CD8-positive, alpha-beta memory T cell (primary cell): ENCODE measurements at regions not wholly inside any gene's neighbourhood (a gene's known extent, or its start where the extent isn't known, plus 50 kb on each side); places are given as distances from the start of the nearest gene placed in this dataset.

Experiments used
- CTCF ChIA-PET: fragments of 350-600 bp; sonication (Branson Sonifier 250); formaldehyde crosslinking; loops from one replicate; lab custom pipeline; 2021; ENCODE audit warnings: antibody characterized with exemption; lab: Charles Lee
- POLR2A ChIA-PET: fragments of 350-600 bp; sonication (Branson Sonifier 250); formaldehyde crosslinking; loops from one replicate; lab custom pipeline; 2021; ENCODE audit warnings: antibody characterized with exemption; lab: Charles Lee
- DNase-seq, 5 donors: peaks; one replicate each; pipeline versions ENCODE4 v3.0.0 to v3.0.0-alpha.2; 2020 to 2022; ENCODE audit warnings: mixed read lengths in 1 of 5
- H3K27ac ChIP-seq: one replicate; pipeline ENCODE4 v1.7.0; 2013; ENCODE audit warnings: low read depth, mild to moderate bottlenecking, low read length, moderate library complexity
- H3K27me3 ChIP-seq: 2 replicates; pipeline ENCODE4 v1.7.0; 2013; ENCODE audit warnings: low read length, mild to moderate bottlenecking; ENCODE audit not compliant: insufficient read depth, poor library complexity, severe bottlenecking
- H3K36me3 ChIP-seq: 2 replicates; pipeline ENCODE4 v1.7.0; 2013; ENCODE audit warnings: mild to moderate bottlenecking, low read length, moderate library complexity; ENCODE audit not compliant: insufficient read depth
- H3K4me1 ChIP-seq: 2 replicates; pipeline ENCODE4 v1.7.0; 2013; ENCODE audit warnings: mild to moderate bottlenecking, low read length, moderate library complexity; ENCODE audit not compliant: insufficient read depth
- H3K4me3 ChIP-seq: 2 replicates; pipeline ENCODE4 v1.7.0; 2013; ENCODE audit warnings: mild to moderate bottlenecking, low read length
- H3K9me3 ChIP-seq: 2 replicates; pipeline ENCODE4 v1.7.0; 2013; ENCODE audit warnings: mild to moderate bottlenecking, low read length
- H3K27ac Mint-ChIP-seq, 8 donors: one replicate each; pipeline ENCODE4 v1.8.0; 2020 to 2021; ENCODE audit warnings: mixed read lengths in 8 of 8, mild to moderate bottlenecking in 6 of 8, inconsistent platforms in 3 of 8, moderate library complexity in 3 of 8
- H3K27me3 Mint-ChIP-seq, 2 donors: one replicate each; pipeline ENCODE4 v1.8.0; 2020 to 2021; ENCODE audit warnings: mixed read lengths in 2 of 2, mild to moderate bottlenecking in 1 of 2, moderate library complexity in 1 of 2
- H3K36me3 Mint-ChIP-seq, 3 donors: one replicate each; pipeline ENCODE4 v1.8.0; 2020 to 2021; ENCODE audit warnings: mixed read lengths in 3 of 3, inconsistent platforms in 1 of 3, mild to moderate bottlenecking in 1 of 3
- H3K4me1 Mint-ChIP-seq, 3 donors: one replicate each; pipeline ENCODE4 v1.8.0; 2020 to 2021; ENCODE audit warnings: mixed read lengths in 3 of 3, inconsistent platforms in 1 of 3, mild to moderate bottlenecking in 1 of 3
- H3K4me3 Mint-ChIP-seq, 7 donors: one replicate each; pipeline ENCODE4 v1.8.0; 2020 to 2021; ENCODE audit warnings: mixed read lengths in 7 of 7, mild to moderate bottlenecking in 6 of 7, moderate library complexity in 4 of 7, inconsistent platforms in 2 of 7
- H3K9me3 Mint-ChIP-seq, 5 donors: one replicate each; pipeline ENCODE4 v1.8.0; 2020 to 2022; ENCODE audit warnings: mixed read lengths in 5 of 5, mild to moderate bottlenecking in 3 of 5, moderate library complexity in 2 of 5, inconsistent platforms in 1 of 5

GRCh38 chr2:180367815-180368214 is 360.7 kb upstream of the CWC22 start:
- no peaks in the 10 kb centered on the region for H3K36me3 Mint-ChIP-seq
- H3K4me1 Mint-ChIP-seq: no peaks in the 10 kb centered on the region
- CTCF ChIA-PET: no interaction called here
- no peaks in the 10 kb centered on the region for H3K9me3 Mint-ChIP-seq
- no peaks in the 10 kb centered on the region for H3K27me3 Mint-ChIP-seq
- no peaks in the 10 kb centered on the region for H3K4me1 ChIP-seq
- no peak overlapping the region for H3K27ac ChIP-seq
- no peaks in the 10 kb centered on the region for H3K9me3 ChIP-seq
- H3K27ac Mint-ChIP-seq: no peak overlapping the region
- H3K4me3 Mint-ChIP-seq: no peak overlapping the region
- no peak for DNase-seq
- POLR2A ChIA-PET: no interaction called here
- H3K27me3 ChIP-seq: no peaks in the 10 kb centered on the region
- no peaks in the 10 kb centered on the region for H3K36me3 ChIP-seq
- no peak overlapping the region for H3K4me3 ChIP-seq

- Histone ChIP-seq H3K27ac (no peak overlapping the region), H3K27me3 (no peaks in the 10 kb centered on the region), H3K4me1 (no peaks in the 10 kb centered on the region), H3K36me3 (no peaks in the 10 kb centered on the region), H3K9me3 (no peaks in the 10 kb centered on the region), H3K4me3 (no peak overlapping the region)
- CTCF ChIA-PET: no interaction called here
- Mint-ChIP-seq H3K9me3 (no peaks in the 10 kb centered on the region), H3K27ac (no peak overlapping the region), H3K27me3 (no peaks in the 10 kb centered on the region), H3K4me3 (no peak overlapping the region), H3K36me3 (no peaks in the 10 kb centered on the region), H3K4me1 (no peaks in the 10 kb centered on the region)
- no peak for DNase-seq
- POLR2A ChIA-PET: no interaction called here
These were observed 359.4 kb upstream of the CWC22 start for GRCh38 chr2:180366481-180366880.

- H3K4me3 Mint-ChIP-seq: no peak overlapping the region
- CTCF ChIA-PET: no interaction called here
- Histone ChIP-seq H3K27me3 (no peaks in the 10 kb centered on the region), H3K4me1 (no peaks in the 10 kb centered on the region), H3K36me3 (no peaks in the 10 kb centered on the region), H3K4me3 (no peak overlapping the region), H3K9me3 (no peaks in the 10 kb centered on the region), H3K27ac (no peak overlapping the region)
- H3K36me3 Mint-ChIP-seq: no peaks in the 10 kb centered on the region
- no peak overlapping the region for H3K27ac Mint-ChIP-seq
- H3K4me1 Mint-ChIP-seq: peaks cover 11 to 18% (median 13%) of the 10 kb centered on the region in 3 donors
- H3K27me3 Mint-ChIP-seq: no peaks in the 10 kb centered on the region
- POLR2A ChIA-PET: no interaction called here
- H3K9me3 Mint-ChIP-seq: no peaks in the 10 kb centered on the region
- no peak for DNase-seq
These were observed 357.6 kb upstream of the CWC22 start for GRCh38 chr2:180364719-180365118.

- Histone ChIP-seq H3K27ac (no peak overlapping the region), H3K36me3 (no peaks in the 10 kb centered on the region), H3K4me3 (no peak overlapping the region), H3K27me3 (no peaks in the 10 kb centered on the region), H3K9me3 (no peaks in the 10 kb centered on the region), H3K4me1 (peaks cover 8% of the 10 kb centered on the region)
- peaks cover 19 to 28% (median 19%) of the 10 kb centered on the region in 3 donors for H3K4me1 Mint-ChIP-seq
- no peaks in the 10 kb centered on the region for H3K36me3 Mint-ChIP-seq
- no peak for DNase-seq
- peaks cover 0 to 1% of the 10 kb centered on the region in 2 donors for H3K27me3 Mint-ChIP-seq
- peak overlapping the region in 5 of 7 donors; percentile 66 to 82 (median 69) for H3K4me3 Mint-ChIP-seq
- peaks cover 0 to 2% (median 0%) of the 10 kb centered on the region in 5 donors for H3K9me3 Mint-ChIP-seq
- POLR2A ChIA-PET: no interaction called here
- CTCF ChIA-PET: no interaction called here
- H3K27ac Mint-ChIP-seq: peak overlapping the region in 7 of 8 donors; percentile 50 to 87 (median 81)
These were observed 353.2 kb upstream of the CWC22 start for GRCh38 chr2:180360283-180360618.

GRCh38 chr2:180359522-180360282 is 352.6 kb upstream of the CWC22 start:
- peaks cover 0 to 2% (median 0%) of the 10 kb centered on the region in 5 donors for H3K9me3 Mint-ChIP-seq
- peak overlapping the region in 5 of 7 donors; percentile 66 to 82 (median 69) for H3K4me3 Mint-ChIP-seq
- H3K36me3 Mint-ChIP-seq: no peaks in the 10 kb centered on the region
- peaks cover 8% of the 10 kb centered on the region for H3K4me1 ChIP-seq
- H3K27ac Mint-ChIP-seq: peak overlapping the region; percentile 25 to 87 (median 74)
- ChIA-PET CTCF (no interaction called here), POLR2A (no interaction called here)
- peaks cover 19 to 28% (median 19%) of the 10 kb centered on the region in 3 donors for H3K4me1 Mint-ChIP-seq
- no peaks in the 10 kb centered on the region for H3K36me3 ChIP-seq
- no peaks in the 10 kb centered on the region for H3K9me3 ChIP-seq
- peak in 3 of 5 donors; percentile 6 to 60 (median 36) for DNase-seq
- H3K27me3 Mint-ChIP-seq: peaks cover 0 to 1% of the 10 kb centered on the region in 2 donors
- H3K27ac ChIP-seq: no peak overlapping the region
- no peaks in the 10 kb centered on the region for H3K27me3 ChIP-seq
- no peak overlapping the region for H3K4me3 ChIP-seq

GRCh38 chr2:180358458-180358857 is 351.4 kb upstream of the CWC22 start:
- H3K4me1 ChIP-seq: peaks cover 8% of the 10 kb centered on the region
- no peak for DNase-seq
- H3K27ac Mint-ChIP-seq: no peak overlapping the region
- no peaks in the 10 kb centered on the region for H3K27me3 ChIP-seq
- no peaks in the 10 kb centered on the region for H3K36me3 Mint-ChIP-seq
- no peaks in the 10 kb centered on the region for H3K36me3 ChIP-seq
- H3K9me3 ChIP-seq: no peaks in the 10 kb centered on the region
- ChIA-PET CTCF (interaction anchor here (0.9 kb wide), 1 partner anchor 18 kb away, joined by 3 read pairs; no protein-coding TSS in a partner anchor), POLR2A (no interaction called here)
- H3K4me1 Mint-ChIP-seq: peaks cover 19 to 28% (median 19%) of the 10 kb centered on the region in 3 donors
- no peak overlapping the region for H3K27ac ChIP-seq
- peaks cover 0 to 1% of the 10 kb centered on the region in 2 donors for H3K27me3 Mint-ChIP-seq
- peaks cover 0 to 2% (median 0%) of the 10 kb centered on the region in 5 donors for H3K9me3 Mint-ChIP-seq
- no peak overlapping the region for H3K4me3 ChIP-seq
- no peak overlapping the region for H3K4me3 Mint-ChIP-seq

- ChIA-PET CTCF (no interaction called here), POLR2A (no interaction called here)
- no peak for DNase-seq
- Histone ChIP-seq H3K4me3 (no peak overlapping the region), H3K9me3 (no peaks in the 10 kb centered on the region), H3K4me1 (peaks cover 8% of the 10 kb centered on the region), H3K27me3 (no peaks in the 10 kb centered on the region), H3K36me3 (no peaks in the 10 kb centered on the region), H3K27ac (no peak overlapping the region)
- no peak overlapping the region for H3K27ac Mint-ChIP-seq
- H3K4me1 Mint-ChIP-seq: peaks cover 19 to 28% (median 19%) of the 10 kb centered on the region in 3 donors
- no peaks in the 10 kb centered on the region for H3K36me3 Mint-ChIP-seq
- H3K9me3 Mint-ChIP-seq: peaks cover 0 to 2% (median 0%) of the 10 kb centered on the region in 5 donors
- H3K4me3 Mint-ChIP-seq: no peak overlapping the region
- peaks cover 0 to 1% of the 10 kb centered on the region in 2 donors for H3K27me3 Mint-ChIP-seq
These were observed 349.6 kb upstream of the CWC22 start for GRCh38 chr2:180356676-180357075.

- no peak overlapping the region for H3K4me3 Mint-ChIP-seq
- POLR2A ChIA-PET: no interaction called here
- H3K9me3 Mint-ChIP-seq: peaks cover 0 to 6% (median 2%) of the 10 kb centered on the region in 5 donors
- no peak overlapping the region for H3K27ac ChIP-seq
- no peak for DNase-seq
- no peaks in the 10 kb centered on the region for H3K4me1 ChIP-seq
- no peak overlapping the region for H3K27ac Mint-ChIP-seq
- H3K36me3 Mint-ChIP-seq: no peaks in the 10 kb centered on the region
- CTCF ChIA-PET: no interaction called here
- no peaks in the 10 kb centered on the region for H3K4me1 Mint-ChIP-seq
- no peaks in the 10 kb centered on the region for H3K27me3 ChIP-seq
- no peaks in the 10 kb centered on the region for H3K27me3 Mint-ChIP-seq
- H3K4me3 ChIP-seq: no peak overlapping the region
- no peaks in the 10 kb centered on the region for H3K36me3 ChIP-seq
- H3K9me3 ChIP-seq: no peaks in the 10 kb centered on the region
These were observed 345.5 kb upstream of the CWC22 start for GRCh38 chr2:180352620-180353019.
